ENCODE measurements at regions not wholly inside any gene's neighbourhood (a gene's known extent, or its start where the extent isn't known, plus 50 kb on each side); places are given as distances from the start of the nearest gene placed in this dataset.
"Not testable (repeated sequence)": the region's sequence is repeated elsewhere in the genome, so short reads cannot be mapped to it uniquely, and the experiment has no call there.

DNA sequence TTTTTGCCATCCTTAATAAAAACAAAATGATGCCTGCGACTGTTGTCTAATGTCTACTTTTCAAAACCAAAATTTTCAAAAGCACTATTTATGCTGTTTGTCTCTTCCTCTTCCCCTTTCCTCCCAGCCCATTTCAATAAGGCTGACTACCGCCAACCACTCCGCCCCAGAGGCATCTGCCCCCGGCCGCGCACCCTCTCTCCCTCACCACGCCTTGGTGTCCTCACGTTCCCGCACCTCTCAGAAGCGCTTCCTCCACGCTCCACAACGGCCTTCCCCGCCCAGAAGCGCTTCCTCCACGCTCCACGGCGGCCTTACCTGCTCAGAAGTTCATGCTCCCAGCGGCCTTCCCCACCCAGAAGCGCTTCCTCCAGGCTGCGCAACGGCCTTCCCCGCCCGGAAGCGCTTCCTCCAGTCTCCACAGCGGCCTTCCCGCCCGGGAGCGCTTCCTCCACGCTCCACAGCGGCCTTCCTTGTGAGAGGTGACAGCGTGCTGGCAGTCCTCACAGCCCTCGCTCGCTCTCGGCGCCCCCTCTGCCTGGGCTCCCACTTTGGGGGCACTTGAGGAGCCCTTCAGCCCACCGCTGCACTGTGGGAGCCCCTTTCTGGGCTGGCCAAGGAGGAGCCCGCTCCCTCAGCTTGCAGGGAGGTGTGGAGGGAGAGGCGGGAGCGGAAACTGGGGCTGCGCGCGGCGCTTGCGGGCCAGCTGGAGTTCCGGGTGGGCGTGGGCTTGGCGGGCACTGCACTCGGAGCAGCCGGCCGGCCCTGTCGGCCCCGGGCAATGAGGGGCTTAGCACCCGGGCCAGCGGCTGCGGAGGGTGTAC, 490.4 kb upstream of the ZFP42 start:
- Histone ChIP-seq H3K36me3 (no peaks in the 10 kb centered on the region), H3K27me3 (no peaks in the 10 kb centered on the region), H3K4me1 (no peaks in the 10 kb centered on the region), H3K27ac (no peak overlapping the region), H3K4me3 (no peak overlapping the region), H3K9me3 (no peaks in the 10 kb centered on the region)
- 97 to 100% methylated on average over 3 of the region's 55 CpGs for WGBS, 2 donors (ENCODE audit: low coverage in 1 of 2)
- no peak for TF ChIP-seq EP300 (IDR thresholded peaks at IDR 0.05)
- no peak for TF ChIP-seq POLR2A (IDR thresholded peaks at IDR 0.05)
- no peak for TF ChIP-seq POLR2AphosphoS5 (IDR thresholded peaks at IDR 0.05)
- TF ChIP-seq, protein P1, sequence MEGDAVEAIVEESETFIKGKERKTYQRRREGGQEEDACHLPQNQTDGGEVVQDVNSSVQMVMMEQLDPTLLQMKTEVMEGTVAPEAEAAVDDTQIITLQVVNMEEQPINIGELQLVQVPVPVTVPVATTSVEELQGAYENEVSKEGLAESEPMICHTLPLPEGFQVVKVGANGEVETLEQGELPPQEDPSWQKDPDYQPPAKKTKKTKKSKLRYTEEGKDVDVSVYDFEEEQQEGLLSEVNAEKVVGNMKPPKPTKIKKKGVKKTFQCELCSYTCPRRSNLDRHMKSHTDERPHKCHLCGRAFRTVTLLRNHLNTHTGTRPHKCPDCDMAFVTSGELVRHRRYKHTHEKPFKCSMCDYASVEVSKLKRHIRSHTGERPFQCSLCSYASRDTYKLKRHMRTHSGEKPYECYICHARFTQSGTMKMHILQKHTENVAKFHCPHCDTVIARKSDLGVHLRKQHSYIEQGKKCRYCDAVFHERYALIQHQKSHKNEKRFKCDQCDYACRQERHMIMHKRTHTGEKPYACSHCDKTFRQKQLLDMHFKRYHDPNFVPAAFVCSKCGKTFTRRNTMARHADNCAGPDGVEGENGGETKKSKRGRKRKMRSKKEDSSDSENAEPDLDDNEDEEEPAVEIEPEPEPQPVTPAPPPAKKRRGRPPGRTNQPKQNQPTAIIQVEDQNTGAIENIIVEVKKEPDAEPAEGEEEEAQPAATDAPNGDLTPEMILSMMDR (IDR thresholded peaks at IDR 0.05) = no peak
- ATAC-seq = no peak

DNA sequence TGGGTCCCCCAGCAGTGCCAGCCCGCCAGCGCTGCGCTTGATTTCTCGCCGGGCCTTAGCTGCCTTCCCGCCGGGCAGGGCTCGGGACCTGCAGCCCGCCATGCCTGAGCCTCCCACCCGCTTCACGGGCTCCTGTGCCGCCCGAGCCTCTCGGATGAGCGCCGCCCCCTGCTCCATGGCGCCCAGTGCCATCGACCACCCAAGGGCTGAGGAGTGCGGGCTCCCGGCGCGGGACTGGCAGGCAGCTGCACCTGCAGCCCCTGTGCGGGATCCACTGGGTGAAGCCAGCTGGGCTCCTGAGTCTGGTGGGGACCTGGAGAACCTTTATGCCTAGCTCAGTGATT, 489.8 kb upstream of the ZFP42 start:
- not testable (repeated sequence) for ATAC-seq, H3K4me3 ChIP-seq, H3K36me3 ChIP-seq, H3K9me3 ChIP-seq, H3K4me1 ChIP-seq, H3K27me3 ChIP-seq, H3K27ac ChIP-seq
- WGBS, 2 donors (ENCODE audit: low coverage in 1 of 2) = no CpG with 5 or more reads among the region's 23 CpGs

DNA sequence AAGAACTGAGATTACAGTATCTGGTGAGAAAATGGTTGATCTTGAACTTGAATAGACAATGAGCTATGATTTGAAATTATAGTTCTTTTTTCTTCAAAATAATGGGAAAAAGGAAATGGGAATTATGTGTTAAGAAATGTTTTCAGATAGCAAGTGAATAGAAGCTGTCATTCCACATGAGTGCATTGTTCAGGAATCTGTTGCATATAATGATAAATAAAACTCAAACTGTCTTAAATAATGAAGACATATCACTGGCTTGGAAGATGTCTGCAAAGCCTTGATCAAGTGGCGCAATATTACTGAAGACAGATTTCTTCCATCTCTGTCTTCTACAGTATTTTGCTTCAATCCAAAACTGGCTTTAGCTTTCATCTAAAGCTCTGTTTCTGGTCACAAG, 479.3 kb upstream of the ZFP42 start:
- Histone ChIP-seq H3K36me3 (no peaks in the 10 kb centered on the region), H3K27me3 (no peaks in the 10 kb centered on the region), H3K4me1 (no peaks in the 10 kb centered on the region), H3K9me3 (peaks cover 0 to 4% (median 0%) of the 10 kb centered on the region in 3 donors), H3K4me3 (no peak overlapping the region), H3K27ac (no peak overlapping the region)
- ATAC-seq = no peak
- TF ChIP-seq, protein P1 (IDR thresholded peaks at IDR 0.05) = no peak
- TF ChIP-seq POLR2A (IDR thresholded peaks at IDR 0.05) (no peak), EP300 (IDR thresholded peaks at IDR 0.05) (no peak)
- 89 to 90% methylated on average over 1 of the region's 1 CpG for WGBS, 2 donors (ENCODE audit: low coverage in 1 of 2)

DNA sequence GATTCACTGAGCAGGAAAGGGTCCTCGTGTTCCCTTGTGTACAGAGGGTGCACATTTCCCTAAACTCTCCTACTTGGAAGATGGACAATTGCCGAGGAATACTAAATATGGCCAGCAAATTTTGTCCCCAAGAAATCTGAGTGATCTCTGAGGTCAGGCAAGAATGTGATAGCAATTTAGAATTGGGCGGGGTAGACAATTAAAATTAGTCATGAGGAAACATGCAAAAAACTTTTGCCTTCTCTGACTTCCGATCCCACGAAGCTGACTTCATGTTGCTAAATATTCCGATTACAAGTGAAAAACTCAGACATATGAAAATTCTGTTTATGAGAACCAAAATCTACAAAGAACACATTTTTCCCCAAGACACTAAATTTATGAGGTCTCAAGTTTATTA, 453.9 kb upstream of the ZFP42 start:
- no peak for ATAC-seq
- 82 to 88% methylated on average over 5 to 6 of the region's 6 CpGs for WGBS, 2 donors (ENCODE audit: low coverage in 1 of 2)
- Histone ChIP-seq H3K9me3 (no peaks in the 10 kb centered on the region), H3K4me1 (no peaks in the 10 kb centered on the region), H3K36me3 (no peaks in the 10 kb centered on the region), H3K27ac (no peak overlapping the region), H3K4me3 (no peak overlapping the region), H3K27me3 (no peaks in the 10 kb centered on the region)
- TF ChIP-seq POLR2AphosphoS5 (IDR thresholded peaks at IDR 0.05) (no peak), EP300 (IDR thresholded peaks at IDR 0.05) (no peak), POLR2A (IDR thresholded peaks at IDR 0.05) (no peak)
- TF ChIP-seq, protein P1 (IDR thresholded peaks at IDR 0.05) = no peak

DNA sequence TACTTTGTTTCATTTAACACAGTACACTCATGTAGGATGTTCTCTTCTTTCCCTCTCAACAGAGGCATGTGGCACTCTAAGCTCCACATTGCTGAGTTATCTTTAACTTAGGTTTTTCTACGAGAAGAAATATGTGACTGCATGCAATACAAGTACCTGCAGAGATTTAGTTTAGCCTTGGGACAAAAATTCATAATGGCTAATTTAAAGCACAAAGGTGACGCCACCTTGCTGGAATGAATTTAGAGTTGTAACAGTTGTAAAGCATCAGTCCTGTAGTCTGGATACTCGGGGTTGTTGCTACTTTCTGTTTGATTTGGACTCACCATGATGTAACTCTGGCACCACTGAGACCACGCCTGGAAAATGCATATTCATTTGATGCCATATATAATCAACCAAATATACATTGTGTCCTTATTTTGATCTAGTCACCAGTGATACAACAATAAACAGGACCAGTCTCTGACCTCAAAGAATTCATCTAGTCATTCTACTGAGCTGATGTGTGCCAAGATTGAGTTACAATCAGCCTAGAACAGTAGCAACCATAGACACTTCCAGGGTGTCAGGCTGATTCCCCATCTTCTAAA, 451.0 kb upstream of the ZFP42 start:
- no peaks in the 10 kb centered on the region for H3K36me3 ChIP-seq
- H3K27me3 ChIP-seq = no peaks in the 10 kb centered on the region
- TF ChIP-seq POLR2AphosphoS5 (IDR thresholded peaks at IDR 0.05) = no peak
- no peaks in the 10 kb centered on the region for H3K4me1 ChIP-seq
- H3K4me3 ChIP-seq = no peak overlapping the region
- H3K27ac ChIP-seq = no peak overlapping the region
- no peak for ATAC-seq
- H3K9me3 ChIP-seq = no peaks in the 10 kb centered on the region
- 81 to 84% methylated on average over 3 to 4 of the region's 4 CpGs for WGBS, 2 donors (ENCODE audit: low coverage in 1 of 2)

DNA sequence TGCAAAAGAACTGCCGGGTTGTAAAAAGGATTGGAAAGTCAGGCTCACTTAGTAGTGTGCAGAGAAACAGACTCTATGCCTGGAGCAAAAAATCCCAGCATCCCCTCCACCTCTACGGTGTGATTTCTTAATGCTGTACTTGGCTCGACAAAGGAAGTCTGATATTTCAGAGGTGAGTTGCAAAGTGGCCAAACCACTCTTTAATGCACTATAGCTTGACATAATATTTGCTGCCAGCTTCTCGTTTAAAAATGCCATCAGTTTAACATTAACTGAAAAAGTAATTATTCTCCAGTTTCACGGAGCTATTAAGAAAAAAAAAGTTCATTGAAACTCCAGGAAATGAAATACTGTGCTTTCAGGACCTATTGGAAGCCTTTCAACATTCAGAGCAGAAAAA, 448.3 kb upstream of the ZFP42 start:
- TF ChIP-seq, protein P1 (IDR thresholded peaks at IDR 0.05) = no peak
- no peak for TF ChIP-seq EP300 (IDR thresholded peaks at IDR 0.05)
- TF ChIP-seq POLR2A (IDR thresholded peaks at IDR 0.05) = no peak
- no peak for TF ChIP-seq POLR2AphosphoS5 (IDR thresholded peaks at IDR 0.05)
- 9 to 20% methylated on average over 5 of the region's 5 CpGs for WGBS, 2 donors (ENCODE audit: low coverage in 1 of 2)
- ATAC-seq = no peak
- Histone ChIP-seq H3K4me3 (no peak overlapping the region), H3K4me1 (no peaks in the 10 kb centered on the region), H3K36me3 (no peaks in the 10 kb centered on the region), H3K27me3 (no peaks in the 10 kb centered on the region), H3K27ac (no peak overlapping the region), H3K9me3 (no peaks in the 10 kb centered on the region)

Data from gastroesophageal sphincter (tissue), 4 donors.